Brain microvascular endothelial cell (primary cell): ENCODE measurements at regions not wholly inside any gene's neighbourhood (a gene's known extent, or its start where the extent isn't known, plus 50 kb on each side); places are given as distances from the start of the nearest gene placed in this dataset.
"Not testable (repeated sequence)": the region's sequence is repeated elsewhere in the genome, so short reads cannot be mapped to it uniquely, and the experiment has no call there.

ENCODE experiments used
- DNase-seq: peaks from one replicate; pipeline ENCODE4 v3.0.0-alpha.2; 2020
- H3K27ac ChIP-seq: fragments of 250-450 bp; sonication (Bioruptor Pico); 2 replicates; pipeline ENCODE4 v1.5.1; 2020; ENCODE audit warnings: mild to moderate bottlenecking, moderate library complexity
- H3K27me3 ChIP-seq: fragments of 250-450 bp; sonication (Bioruptor Pico); replicated peaks from 2 replicates; pipeline ENCODE4 v1.5.1; 2020; ENCODE audit warnings: mild to moderate bottlenecking
- H3K36me3 ChIP-seq: fragments of 250-450 bp; sonication (Bioruptor Pico); replicated peaks from 2 replicates; pipeline ENCODE4 v1.5.1; 2020; ENCODE audit warnings: mild to moderate bottlenecking
- H3K4me3 ChIP-seq: 2 replicates; pipeline ENCODE4 v1.5.1; 2011; ENCODE audit warnings: low read depth, mild to moderate bottlenecking, control low read depth, low read length, moderate library complexity
- in situ Hi-C: cut with HindIII; loops from 2 replicates; pipeline ENCODE4 v1.10.0; 2017; ENCODE audit warnings: low sequenced_read_pairs, low pct_ligation_motif_present
- TF ChIP-seq, protein P1 (sequence below): IDR thresholded peaks from 2 replicates; pipeline ENCODE4 v1.5.1; 2011; ENCODE audit warnings: low read depth, mild to moderate bottlenecking, moderate library complexity, low read length, control low read depth, inconsistent platforms; ENCODE audit errors: missing control alignments

DNA sequence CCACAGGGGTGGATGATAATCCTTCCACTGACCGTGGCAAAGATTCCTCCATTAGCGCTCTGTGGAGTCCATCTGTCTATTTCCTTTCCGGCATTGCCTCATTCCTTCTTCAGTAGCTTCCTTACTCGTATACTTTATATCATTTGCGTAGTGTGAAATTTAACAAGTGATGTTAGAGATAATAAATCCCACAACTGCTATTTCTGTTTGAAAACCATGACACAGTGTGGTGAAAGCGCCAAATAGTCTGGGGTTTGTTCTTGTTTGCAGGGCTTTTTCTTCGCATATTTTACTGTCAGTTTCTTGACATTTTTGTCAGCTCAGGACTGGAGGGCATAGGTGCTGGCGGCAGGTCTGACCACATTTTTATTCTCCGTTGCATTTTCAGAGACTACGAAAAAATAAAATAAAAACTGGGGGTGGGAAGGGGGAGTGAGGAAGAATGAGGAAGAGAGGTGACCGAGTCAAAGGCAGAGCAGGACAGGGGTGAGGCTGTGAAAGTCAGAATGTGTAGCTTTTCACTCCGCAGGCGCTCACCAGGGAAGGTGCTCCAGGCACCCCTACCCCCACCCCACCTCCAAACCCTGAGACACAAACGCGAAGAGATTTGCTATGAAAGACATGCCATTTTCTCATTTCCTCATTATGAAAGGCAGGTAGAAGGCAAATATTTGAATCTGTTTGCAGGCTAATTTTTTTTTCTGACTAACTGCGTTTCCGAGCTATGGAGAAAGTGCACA is 965.0 kb downstream of the MCTP2 start:
- in situ Hi-C loops: no loop called here
- H3K4me3 ChIP-seq: no peak overlapping the region
- H3K27me3 ChIP-seq: no peaks in the 10 kb centered on the region
- no peaks in the 10 kb centered on the region for H3K36me3 ChIP-seq
- TF ChIP-seq, protein P1, sequence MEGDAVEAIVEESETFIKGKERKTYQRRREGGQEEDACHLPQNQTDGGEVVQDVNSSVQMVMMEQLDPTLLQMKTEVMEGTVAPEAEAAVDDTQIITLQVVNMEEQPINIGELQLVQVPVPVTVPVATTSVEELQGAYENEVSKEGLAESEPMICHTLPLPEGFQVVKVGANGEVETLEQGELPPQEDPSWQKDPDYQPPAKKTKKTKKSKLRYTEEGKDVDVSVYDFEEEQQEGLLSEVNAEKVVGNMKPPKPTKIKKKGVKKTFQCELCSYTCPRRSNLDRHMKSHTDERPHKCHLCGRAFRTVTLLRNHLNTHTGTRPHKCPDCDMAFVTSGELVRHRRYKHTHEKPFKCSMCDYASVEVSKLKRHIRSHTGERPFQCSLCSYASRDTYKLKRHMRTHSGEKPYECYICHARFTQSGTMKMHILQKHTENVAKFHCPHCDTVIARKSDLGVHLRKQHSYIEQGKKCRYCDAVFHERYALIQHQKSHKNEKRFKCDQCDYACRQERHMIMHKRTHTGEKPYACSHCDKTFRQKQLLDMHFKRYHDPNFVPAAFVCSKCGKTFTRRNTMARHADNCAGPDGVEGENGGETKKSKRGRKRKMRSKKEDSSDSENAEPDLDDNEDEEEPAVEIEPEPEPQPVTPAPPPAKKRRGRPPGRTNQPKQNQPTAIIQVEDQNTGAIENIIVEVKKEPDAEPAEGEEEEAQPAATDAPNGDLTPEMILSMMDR: no peak
- H3K27ac ChIP-seq: no peak overlapping the region
- DNase-seq: no peak

DNA sequence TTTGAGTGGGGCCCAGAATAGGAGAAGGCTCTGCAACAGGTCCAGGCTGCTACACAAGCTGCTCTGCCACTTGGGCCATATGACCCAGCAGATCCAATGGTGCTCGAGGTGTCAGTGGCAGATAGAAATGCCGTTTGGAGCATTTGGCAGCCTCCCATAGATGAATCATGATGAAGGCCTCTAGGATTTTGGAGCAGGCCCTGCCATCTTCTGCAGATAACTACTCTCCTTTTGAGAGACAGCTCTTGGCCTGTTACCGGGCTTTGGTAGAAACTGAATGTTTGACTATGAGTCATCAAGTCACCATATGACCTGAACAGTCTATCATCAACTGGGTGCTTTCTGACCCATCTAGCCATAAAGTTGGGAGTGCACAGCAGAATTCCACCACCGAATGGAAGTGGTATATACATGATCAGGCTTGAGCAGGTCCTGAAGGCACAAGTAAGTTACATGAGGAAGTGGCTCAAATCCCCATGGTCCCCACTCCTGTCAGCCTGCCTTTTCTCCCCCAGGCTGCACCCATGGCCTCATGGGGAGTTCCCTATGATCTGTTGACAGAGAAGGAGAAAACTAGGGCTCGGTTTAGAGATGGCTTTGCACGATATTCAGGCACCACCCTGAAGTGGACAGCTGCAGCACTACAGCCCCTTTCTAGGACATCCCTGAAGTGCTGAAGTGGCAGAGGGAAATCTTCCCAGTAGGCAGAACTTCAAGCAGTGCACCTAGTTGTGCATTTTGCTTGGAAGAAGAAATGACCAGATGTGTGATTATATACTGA is 971.4 kb downstream of the MCTP2 start:
- H3K27me3 ChIP-seq: no peaks in the 10 kb centered on the region
- no peak overlapping the region for H3K4me3 ChIP-seq
- H3K27ac ChIP-seq: no peak overlapping the region
- no peaks in the 10 kb centered on the region for H3K36me3 ChIP-seq
- TF ChIP-seq, protein P1: no peak
- DNase-seq: peak; percentile 4
- in situ Hi-C loops: no loop called here

- TF ChIP-seq, protein P1: no peak
- Histone ChIP-seq H3K4me3 (no peak overlapping the region), H3K27ac (no peak overlapping the region), H3K27me3 (no peaks in the 10 kb centered on the region), H3K36me3 (no peaks in the 10 kb centered on the region)
- no peak for DNase-seq
- in situ Hi-C loops: no loop called here
Measured at GRCh38 chr15:95205077-95205476, 973.7 kb downstream of the MCTP2 start.

DNA sequence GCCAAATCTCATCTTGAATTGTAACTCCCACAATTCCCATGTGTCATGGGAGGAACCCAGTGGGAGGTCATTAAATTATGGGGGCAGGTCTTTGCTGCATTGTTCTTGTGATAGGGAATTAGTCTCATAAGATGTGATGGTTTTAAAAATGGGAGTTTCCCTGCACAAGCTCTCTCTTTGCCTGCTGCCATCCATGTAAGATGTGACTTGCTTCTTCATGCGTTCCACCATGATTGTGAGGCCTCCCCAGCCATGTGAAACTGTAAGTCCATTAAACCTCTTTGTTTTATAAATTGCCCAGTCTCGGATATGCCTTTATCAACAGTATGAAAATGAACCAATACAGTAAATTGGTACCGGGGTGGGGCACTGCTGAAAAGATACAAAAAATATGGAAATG is 974.5 kb downstream of the MCTP2 start:
- H3K27ac ChIP-seq, H3K36me3 ChIP-seq, H3K4me3 ChIP-seq, DNase-seq, in situ Hi-C loops, H3K27me3 ChIP-seq: not testable (repeated sequence)

- no peaks in the 10 kb centered on the region for H3K27me3 ChIP-seq
- no peak overlapping the region for H3K27ac ChIP-seq
- in situ Hi-C loops: no loop called here
- TF ChIP-seq, protein P1: no peak
- no peak overlapping the region for H3K4me3 ChIP-seq
- DNase-seq: no peak
- H3K36me3 ChIP-seq: no peaks in the 10 kb centered on the region
Measured at GRCh38 chr15:95208071-95208470, 976.7 kb downstream of the MCTP2 start.

GRCh38 chr15:95208988-95209387 is 977.6 kb downstream of the MCTP2 start:
- H3K27ac ChIP-seq: no peak overlapping the region
- no peak overlapping the region for H3K4me3 ChIP-seq
- in situ Hi-C loops: no loop called here
- peak; percentile 9 for DNase-seq
- TF ChIP-seq, protein P1: no peak
- no peaks in the 10 kb centered on the region for H3K27me3 ChIP-seq
- H3K36me3 ChIP-seq: no peaks in the 10 kb centered on the region
